ENCODE measurements at regions not wholly inside any gene's neighbourhood (a gene's known extent, or its start where the extent isn't known, plus 50 kb on each side); places are given as distances from the start of the nearest gene placed in this dataset.
"Not testable (repeated sequence)": the region's sequence is repeated elsewhere in the genome, so short reads cannot be mapped to it uniquely, and the experiment has no call there.

DNA sequence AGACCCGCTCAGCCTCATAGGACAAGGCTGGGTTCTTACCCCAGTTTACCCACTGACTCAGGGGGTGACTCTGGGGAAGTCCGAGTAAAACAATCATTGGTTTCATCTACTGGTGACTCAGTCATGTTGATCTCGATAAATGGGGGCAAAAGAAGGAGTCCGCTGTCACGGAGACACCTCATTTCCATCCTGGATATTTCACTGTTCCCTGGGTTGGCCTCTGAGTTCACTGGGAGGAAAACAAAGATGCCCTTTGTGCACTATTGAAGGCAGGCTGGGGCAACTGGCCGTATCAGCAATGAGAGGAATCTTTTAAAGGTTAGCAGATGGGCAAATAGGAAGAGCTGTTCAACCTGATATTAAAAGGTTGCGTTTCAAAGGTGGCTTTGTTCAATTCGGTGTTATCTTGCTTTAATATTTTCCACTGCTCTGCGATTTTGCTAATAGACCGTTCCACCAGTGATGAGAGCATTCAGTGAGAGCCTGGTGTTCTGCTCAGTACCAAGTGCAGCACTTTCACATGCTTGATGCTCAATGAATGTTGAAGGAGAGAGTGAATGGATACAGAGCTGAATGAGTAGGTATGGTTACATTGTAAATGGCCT lies 110.2 kb upstream of the EGFLAM start:
- no peak for DNase-seq

DNA sequence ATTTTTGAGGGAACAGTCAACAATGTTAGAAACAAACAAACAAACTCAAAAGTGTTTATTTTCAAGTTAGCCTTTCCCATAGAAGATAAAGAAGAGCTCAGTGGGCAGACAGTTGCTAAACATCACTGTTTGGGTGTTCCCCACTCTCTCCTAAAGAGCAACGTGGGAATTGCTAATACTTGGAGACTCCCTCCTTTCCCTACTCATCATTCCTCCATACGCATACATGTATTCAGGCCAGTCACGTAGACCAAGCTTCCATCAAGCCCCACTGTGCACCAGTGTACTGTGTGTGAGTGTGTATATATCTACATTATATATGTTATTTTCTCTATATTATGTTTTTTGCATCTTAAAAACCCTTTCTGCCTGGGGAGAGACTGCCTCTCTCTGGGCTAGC lies 115.0 kb upstream of the EGFLAM start:
- no peak for DNase-seq

DNA sequence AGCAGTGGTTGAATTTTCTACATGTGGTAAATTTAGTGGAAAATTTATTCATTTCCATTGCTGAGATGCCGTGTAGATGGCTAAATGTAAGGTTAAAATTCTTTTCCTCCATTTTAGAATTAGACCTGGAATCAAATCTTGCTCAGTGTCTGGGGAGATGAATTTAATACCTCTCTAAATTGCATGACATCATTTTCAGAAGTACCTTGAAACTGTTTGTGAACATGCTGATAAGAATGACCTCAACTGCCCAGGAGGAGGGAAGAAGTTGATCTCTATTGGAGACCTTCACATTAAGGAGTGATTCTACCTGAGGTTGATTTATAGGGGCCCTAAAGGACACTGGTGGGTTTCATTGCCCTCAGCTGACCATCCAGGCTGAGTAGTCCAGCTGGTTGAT lies 116.7 kb upstream of the EGFLAM start:
- DNase-seq, result no peak

DNA sequence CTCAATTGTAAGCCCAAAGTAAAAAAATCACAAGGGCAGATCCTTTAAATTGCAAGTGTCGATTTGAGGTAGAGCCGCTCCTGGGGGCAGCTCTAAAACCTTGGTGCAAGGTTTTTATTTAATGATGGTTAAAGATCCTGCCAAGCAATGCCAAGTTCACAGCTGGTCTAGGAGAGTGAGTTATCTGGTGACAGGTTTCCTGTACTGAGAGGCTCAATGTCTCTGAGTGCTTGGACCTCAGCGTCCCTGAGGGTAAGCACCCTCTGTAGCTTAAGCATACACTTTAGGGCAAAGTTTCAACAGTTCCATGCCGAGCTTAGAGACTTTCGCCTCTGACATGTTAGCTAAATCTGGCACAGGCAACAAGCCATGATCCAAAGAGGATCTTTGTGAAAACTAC lies 119.8 kb upstream of the EGFLAM start:
- no peak for DNase-seq

DNA sequence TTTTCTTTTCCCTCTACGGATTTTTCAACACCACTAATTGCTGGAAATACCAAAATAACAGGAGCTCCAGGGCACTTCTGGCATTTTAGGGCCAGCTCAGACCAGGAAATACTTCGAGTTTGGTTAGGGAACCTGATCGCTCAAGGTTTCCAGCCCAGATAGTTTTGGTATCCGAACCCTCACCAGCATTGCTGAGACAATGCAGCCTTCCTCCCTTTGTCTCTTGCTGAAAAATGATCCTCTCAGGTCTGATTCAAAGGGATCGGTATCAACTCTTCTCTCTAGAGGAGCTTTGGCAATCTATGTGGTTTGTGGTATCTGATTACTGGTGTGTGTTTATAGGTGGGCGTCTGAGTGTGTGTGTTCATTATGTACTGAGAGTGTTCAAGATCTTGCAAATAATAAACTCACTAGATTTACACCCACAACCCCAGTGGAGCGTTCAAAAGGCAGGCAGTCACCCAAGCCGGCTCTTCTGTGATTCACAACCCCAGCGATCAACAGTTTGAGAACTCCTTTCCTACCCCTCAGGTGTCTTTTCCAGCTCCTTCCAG lies 122.8 kb upstream of the EGFLAM start:
- DNase-seq, result no peak

DNA sequence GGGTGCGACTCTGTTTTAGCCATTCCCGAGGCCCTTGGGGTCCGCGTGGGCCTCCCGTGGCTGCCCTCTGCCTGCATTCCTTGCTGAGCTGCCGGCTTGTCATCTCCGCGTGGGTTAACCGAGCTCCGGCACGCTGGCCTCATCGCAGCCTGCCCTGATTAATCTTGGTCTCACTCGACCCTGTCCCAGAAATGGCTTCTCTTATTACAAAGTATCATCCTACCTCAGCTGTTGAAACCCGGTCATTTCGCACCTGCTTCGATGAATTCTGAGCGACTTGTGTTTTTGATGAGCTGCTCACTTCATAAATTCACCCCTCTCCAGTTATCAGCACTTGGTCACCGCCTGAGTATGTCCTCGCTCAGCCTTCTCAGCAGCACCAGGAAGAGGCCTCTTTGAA lies 123.5 kb upstream of the EGFLAM start:
- no peak for DNase-seq

DNA sequence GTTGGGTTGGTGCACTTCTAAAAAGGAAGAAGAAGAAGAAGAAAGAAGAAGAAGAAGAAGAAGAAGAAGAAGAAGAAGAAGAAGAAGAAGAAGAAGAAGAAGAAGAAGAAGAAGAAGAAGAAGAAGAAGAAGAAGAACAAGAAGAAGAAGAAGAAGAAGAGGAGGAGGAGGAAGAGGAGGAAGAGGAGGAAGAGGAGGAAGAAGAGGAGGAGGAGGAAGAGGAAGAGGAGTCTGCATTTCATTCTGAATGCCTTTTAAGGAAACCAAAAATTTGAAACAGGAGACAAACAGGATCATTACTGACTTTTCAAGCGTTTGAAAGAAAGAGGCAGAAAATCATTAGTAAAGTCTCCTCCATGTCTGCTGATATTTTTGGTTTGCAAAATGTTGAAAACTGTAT lies 124.1 kb upstream of the EGFLAM start:
- DNase-seq, result not testable (repeated sequence)

DNA sequence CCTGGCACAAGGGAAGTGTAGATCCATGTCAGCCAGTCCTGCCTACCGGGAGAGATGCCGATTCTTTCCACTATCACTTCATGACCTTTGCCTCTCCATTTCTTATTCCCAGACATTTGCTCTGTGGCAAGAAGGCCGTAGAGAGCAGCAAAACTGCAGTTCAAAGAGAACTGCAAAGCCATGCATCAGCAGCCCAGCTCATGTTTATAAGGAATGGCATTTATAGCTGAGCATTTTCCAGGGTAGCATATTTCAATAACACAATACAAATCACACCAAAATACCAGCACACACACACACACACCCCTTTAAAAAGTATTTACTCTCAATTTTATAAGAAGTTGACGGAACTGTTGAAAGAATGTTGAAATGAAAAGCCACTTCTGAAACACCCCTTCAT lies 126.7 kb upstream of the EGFLAM start:
- DNase-seq, result no peak

DNA sequence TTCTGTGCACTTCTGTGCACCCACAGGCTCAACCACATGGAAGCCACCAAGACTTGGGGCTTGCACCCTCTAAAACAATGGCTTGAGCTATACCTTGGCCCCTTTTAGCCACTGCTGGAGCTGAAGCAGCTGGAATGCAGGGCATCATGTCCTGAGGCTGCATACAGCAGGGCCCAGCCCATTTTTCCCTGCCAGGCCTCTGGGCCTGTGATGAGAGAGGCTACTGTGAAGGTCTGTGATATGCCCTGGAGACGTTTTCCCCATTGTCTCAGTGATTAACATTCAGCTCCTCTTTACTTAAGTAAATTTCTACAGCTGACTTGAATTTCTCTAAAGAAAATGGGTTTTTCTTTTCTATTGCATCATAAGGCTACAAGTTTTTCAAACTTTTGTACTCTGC lies 134.0 kb upstream of the EGFLAM start:
- no peak for DNase-seq

DNA sequence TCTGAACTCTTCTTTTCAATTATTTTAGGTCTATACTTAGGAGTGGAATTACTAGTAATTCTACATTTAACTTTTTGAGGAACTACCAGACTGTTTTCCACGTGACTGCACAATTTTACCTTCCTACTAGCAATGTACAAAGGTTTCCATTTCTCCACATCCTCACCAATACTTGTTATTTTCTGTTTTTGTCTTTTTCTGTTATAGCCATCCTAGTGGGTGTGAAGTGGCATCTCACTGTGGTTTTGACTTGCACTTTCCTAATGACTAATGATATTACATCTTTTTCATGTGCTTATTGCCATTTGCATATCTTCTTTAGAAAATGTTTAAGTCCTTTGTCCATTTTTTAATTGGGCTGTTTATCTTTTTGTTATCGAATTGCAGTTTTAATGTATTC lies 136.9 kb upstream of the EGFLAM start:
- no peak for DNase-seq

DNA sequence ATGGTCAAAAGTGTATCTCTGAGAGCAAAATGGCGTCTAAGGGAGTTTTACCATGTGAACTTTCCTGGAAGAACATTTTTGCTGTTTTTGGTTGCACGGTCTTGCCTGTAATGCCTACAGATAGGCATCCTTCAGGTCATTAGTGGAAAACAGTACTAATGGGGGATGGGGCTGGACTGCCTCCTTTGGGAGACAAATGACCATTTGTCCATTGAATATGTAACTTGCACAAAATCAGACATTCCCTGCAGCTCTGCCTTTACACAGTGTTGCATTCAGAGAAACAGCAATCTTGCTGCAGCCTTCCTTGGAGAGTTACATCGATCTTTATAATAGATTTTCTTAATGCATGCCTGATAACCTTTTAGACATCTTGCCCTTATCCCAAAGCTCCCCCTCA lies 138.5 kb upstream of the EGFLAM start:
- DNase-seq, result no peak

DNA sequence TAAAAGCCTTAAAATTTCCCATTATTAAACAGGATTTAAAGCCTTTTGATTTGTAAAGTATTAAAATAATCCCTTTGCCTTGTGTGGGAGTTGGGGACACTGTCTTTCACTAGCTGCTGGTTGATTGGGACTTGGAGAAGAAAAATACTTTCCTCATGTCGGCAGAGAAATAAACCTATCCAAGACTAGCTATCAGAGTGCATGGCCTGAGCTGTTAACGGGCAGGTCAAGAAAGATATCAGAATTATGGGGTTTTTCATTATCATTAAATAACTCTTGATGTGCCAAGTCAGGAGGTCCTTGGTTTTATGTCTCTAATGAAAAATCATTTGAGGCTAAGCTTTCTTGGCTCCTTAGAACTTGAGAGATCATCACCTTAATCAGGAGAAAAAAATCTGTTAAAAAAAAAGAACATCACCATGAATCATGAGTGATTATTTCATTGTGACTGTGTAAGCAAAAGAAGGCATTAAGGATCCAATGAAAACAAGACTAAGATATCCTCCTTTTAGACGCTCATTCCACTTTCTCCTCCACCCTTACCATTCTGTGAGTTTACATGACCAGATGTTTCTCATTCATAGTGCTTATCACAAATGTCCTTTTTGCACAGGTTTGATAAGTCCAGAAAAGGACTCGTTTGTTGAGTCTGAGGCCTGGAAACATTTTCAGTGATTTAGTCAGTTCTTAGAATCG lies 140.4 kb upstream of the EGFLAM start:
- no peak for DNase-seq

DNA sequence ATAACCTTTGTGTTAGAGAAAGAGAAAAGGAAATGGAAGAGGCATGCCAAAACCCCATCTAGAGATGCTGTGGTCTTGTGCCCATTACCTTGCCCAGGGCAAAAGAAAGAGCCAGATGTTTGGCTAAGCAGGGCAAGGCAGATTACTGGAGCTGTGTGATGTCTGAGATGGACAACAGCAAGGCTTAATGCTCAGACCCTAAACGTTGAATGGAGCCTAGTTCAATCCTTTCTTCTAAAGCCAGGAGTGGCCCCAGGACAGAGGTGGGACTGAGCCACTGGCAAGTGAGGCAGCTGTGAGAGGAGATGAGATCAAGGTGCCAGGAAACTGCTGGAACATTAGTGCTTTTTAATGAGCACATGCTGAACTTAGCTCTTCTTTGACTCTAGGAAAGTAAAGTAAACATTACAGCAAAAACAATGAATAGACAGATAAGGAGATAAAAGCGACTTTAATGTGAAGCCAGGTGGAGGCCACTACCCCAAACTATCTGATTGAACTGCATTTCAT lies 143.0 kb upstream of the EGFLAM start:
- no peak for DNase-seq

DNA sequence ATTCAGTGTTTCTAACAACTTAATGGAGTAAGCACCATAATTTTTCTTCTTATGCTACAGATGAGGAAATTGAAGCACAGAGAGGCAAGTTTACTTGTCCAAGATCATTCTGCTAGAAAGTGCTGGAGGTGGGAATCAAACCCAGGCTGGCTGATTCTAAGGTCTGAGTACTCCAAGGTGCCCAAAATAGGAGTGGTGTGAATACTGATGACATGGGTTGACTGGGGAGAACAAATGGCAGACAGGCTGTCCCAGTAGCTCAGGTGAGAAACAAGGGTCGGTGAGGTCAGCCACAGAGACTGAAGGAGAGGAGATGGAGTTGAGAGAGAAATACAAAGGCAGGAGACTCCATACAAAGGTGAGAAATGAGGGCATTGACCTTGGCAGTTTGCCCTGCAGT lies 144.5 kb upstream of the EGFLAM start:
- DNase-seq, result no peak

DNA sequence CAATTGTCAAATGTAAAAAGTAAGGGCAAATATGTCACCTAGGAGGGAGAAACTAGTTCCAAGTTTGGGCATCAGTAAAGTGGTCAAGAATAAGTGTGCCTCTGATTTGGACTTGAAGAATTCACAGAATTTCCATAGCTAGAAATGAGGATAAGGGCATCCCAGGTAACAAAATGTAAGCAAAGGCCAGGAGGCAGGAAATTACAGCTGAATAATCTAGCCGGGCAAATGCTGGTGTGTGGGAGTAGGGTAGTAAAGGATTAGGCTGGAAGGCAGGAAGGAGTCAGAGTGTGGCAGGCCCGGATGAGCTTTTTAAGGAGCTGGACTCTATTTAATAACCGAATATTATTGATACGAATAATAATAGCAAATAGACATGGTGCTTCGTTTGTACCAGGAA lies 144.9 kb upstream of the EGFLAM start:
- DNase-seq, result no peak

DNA sequence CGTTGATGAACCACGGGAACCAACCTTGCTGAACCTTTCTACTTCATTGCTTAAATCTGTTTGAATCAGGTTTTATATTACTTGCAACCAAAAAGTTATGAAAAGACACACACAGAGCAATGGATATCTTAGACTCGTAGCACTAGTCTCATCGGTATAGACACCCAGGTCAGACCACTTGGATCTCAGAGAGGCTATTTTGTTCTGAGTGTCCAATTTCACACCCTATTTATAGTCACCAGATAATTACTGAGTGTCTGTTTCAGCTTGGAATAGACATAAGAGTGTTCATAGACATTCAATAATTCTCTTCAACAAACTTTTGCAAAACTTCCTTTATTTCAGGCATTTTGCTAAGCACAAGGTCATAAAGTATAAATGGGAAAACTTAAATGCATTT lies 145.4 kb upstream of the EGFLAM start:
- DNase-seq, result no peak

DNA sequence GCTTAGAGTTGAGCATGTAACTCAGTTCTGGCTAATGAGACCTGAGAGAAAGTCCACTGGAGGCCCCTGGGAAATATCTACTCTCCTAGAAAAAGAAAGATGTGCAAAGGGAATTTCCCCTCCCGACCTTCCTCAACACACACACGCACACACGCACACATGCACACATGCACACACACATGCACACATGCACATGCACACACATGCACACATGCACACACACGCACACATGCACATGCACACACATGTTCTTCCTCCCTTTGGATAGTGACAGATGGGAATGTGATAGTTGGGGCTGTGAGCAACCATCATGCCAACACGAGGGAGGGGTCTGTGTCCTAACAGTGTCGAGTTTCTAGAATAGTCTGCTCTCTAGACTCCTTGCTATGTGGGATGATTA lies 148.2 kb upstream of the EGFLAM start:
- no peak for DNase-seq

DNA sequence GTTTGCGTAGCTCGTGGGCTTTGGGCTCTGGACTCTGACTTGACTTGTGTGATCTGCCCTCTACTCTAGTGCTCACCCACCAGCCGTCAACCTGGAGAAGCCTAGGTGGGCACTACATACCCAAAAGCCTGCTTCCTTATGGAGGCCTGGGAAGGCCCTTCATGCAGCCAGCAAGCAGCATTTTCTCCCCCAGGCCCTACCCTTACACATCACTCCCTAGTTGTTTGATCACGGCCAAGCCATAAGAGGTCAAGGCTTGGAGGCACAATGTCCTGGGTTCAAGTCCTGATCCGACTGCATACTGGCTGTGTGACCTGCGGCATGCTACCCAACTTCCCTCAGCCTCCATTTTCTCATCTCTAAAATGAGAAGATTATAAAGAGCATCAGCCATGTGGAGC lies 151.3 kb upstream of the EGFLAM start:
- no peak for DNase-seq

DNA sequence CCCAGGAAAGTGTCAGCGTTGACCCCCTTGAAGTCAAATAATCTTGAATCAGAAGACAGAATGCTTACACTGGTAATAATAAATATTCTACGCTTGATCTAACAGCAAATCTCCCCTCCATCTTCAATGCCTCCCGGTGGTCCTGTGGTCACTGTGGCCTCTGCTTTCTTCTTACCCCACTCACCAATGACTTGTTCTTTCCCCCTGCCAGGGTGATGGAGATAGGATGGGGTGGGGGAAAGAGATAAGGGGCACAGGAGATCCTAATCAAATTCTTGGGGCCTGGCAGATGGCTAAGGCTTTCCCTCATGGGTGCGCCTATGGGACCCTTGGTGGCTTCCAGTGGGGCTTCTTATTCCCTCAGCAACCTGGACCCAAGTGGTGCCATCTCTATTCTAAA lies 152.6 kb upstream of the EGFLAM start:
- no peak for DNase-seq

DNA sequence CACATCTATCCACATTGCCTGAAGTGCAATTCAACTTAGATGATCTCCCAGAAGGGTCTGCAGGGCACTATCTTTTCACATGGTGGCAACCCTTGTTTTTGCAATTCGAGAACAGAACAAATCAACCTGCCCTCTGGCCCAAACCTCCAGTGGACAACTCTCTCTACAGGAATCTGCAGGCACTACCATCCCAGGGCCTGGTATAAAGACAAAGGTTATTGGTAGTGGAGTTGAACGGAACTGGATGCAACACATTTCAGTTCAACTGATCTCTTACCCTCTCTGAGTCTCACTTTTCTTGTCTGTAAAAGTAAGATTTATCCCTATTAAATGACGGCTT lies 153.2 kb upstream of the EGFLAM start:
- DNase-seq, result no peak

DNA sequence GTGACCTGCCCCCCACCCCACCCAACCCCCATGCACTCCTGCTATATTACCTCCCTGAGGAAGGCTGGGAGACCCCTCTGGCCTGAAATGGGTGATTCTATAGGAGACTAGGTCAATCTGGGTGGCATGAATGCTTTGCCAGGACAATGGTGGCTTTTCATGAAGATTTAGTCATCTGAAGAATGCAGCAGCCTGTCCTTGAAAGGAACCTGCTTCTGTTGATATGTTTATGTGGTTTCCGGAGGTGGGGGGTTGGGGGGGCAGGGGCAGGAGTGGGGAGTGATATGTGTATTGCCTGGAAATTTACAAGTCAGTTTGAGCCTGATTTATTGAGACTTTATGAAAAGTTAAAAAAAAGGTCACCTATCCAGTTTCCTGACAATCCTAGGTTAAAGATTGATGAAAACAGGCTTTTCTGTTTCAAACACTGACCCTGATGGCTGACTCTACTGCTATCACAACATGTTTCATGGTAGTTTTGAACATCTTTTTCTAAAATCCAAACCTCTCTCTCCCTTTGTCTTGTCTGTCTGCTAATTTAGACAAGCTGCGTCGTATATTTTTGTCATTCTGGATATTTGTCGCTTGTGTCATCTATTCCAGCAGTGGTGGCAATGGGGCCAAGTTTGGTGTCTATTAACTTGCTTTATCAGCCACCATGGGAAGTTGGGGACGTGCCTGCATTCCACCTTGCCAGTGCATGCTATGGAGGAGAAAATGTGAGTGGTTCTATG lies 153.7 kb upstream of the EGFLAM start:
- no peak for DNase-seq

DNA sequence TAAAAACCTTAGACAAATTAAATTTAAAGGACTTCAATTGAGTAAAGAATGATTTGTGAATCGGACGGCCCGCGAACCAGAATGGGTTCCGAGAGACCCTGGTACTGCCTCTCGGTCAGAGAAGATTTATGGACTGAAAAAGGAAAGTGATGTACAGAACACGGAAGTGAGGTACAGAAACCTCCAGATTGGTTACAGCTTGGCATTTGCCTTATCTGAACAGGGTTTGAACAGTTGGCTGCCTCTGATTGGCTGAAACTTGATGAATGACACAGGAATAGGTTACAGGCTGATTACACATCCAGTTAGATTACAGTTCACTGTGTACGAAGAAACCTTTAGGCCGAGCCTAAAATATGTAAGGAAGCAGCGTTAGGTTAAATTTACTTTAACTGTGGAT lies 156.5 kb upstream of the EGFLAM start:
- no peak for DNase-seq

DNA sequence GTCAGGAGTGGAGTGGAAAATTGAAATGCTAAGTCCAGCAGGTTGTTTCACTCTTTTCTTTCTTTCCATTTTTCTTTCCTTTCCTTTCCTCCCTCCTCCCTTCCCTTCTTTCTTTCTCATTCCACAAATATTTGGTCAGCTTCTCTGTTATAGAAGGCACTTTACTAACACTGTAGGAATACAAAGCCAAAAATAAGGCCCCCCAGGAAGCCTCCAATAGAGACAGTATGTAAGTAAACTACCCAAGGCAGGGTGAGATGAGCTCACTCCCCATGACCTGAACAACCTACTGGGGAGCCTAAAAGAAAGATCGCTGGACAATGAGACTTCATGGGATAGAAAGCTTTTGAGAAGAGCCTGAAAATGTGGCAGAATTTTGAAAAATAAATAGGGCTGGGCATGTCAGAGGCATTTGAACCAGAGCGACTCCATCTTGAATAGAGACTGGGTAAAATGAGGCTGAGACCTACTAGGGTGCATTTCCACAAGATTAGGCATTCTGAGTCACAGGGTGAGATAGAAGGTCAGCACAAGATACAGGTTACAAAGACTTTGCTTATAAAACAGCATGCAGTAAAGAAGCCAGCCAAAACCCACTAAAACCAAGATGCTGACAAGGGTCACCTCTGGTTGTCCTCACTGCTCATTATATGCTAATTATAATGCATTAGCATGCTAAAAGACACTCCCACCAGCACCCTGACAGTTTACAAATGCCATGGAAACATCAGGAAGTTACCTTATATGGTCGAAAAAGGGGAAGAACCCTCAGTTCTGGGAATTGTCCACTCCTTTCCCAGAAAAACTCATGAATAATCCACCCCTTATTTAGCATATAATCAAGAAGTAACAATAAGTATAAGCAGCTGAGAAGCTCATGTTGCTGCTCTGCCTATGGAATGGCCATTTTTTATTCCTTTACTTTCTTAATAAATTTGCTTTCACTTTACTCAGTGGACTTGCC lies 158.9 kb upstream of the EGFLAM start:
- no peak for DNase-seq
